ENCODE measurements at regions not wholly inside any gene's neighbourhood (a gene's known extent, or its start where the extent isn't known, plus 50 kb on each side); places are given as distances from the start of the nearest gene placed in this dataset.

DNA sequence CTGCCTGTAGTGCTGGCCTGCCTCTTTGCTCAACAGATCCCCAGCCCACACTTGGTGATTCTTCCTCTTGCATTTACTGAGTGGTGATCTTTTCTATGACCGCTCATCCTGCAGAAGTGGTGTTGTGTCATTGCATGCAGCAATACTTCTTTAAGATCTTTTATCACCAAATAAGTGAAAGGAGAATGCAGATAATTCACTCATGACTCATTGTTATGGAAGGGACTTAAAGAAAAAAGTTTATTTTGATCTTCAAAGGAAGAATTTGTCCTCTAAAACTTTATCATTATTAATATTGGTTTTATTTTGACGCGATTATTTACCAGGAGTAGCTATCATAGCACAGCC, 489.1 kb upstream of the CELF2 start:
- FAIRE-seq: no peak

DNA sequence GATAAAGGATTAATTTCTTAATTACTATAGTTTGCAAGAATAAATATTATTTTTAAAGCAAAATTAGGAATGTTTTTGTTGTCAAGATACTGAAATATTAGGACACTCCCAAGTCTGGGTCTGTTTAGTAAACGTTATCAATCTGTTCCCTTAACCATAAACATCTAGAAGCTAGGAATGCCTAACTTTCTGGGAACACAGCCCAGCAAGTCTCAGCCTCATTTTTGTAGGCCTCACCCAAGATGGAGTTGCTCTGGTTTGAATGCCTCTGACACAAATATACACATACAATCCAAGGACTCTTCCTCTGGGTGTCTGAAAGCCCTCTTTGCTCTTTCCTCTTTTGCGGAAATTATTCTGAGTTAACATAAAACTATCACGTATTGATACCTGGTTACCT, 487.4 kb upstream of the CELF2 start:
- no peak for FAIRE-seq

DNA sequence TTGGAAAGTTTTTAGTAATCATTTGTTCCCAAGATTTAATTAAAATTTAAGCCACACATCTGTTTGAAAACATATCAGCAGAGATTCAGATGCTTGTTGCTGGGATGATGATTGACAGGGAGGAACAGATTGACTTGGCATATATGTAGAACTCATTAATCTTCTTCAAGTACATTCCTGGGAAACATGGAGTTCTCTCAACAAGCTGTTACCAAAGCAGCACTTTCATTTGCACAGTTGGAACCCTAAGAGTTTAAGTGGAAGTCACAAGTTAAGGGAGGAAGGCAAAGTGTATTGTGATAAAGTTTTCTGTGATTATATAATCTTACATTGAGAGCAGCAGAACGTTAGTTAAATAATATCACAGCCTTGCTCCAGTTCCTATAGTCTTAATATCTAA, 485.4 kb upstream of the CELF2 start:
- FAIRE-seq: no peak

DNA sequence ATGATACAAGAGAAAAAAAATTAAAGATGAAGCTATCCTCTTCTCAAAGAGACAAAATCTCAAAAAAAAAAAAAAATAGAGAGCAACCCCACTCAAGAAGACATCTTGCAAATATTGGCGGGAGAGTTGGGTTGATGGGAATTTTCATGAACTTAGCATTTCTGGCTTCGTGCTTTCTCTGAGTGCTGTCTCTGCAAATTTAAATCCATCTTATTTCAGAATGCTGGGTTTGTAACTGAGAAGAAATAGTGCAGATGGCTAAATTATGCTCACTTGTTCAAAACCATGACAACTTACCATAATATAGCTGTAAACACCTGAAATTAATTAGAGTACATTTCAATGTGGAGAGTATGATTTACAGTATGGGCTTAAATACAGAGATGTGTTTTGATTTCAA, 484.8 kb upstream of the CELF2 start:
- no peak for FAIRE-seq

DNA sequence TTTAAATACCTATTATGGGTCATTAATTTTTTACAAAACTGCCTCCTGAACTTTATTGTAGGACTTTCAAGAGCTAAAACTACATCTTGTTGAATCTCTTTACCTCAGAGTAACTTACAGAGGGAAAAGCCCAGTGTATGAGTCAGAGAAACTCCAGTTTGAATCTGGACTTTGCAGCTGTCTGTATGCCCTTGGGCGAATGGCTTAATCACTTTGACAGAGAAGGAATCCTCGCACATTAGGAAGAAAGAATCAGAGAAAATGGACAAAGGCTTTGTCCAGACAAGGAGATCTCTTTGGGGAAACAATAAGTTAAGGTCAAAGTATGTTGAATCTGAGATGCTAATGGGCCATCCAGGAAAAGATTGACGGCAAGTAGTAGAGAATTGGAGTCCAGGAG, 484.2 kb upstream of the CELF2 start:
- no peak for FAIRE-seq

DNA sequence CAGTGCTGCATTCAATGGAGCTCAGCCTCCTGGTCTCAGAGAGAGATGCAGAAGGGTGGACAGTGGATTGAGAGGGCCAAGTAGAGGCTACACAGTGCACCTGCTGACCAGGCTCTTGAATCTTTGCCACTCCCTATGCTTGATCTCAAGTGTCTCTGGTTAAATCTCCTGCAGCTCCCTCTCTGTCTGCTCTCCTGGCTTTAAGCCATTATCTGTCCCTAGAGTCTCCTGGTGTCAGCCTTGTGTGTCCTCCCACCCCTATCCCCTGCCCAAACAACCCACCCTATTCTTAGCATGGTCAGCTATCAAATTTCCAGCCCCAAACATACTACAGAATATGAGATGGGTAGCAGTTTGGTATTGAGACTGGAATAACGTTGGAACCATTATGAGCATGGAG, 479.3 kb upstream of the CELF2 start:
- no peak for FAIRE-seq

DNA sequence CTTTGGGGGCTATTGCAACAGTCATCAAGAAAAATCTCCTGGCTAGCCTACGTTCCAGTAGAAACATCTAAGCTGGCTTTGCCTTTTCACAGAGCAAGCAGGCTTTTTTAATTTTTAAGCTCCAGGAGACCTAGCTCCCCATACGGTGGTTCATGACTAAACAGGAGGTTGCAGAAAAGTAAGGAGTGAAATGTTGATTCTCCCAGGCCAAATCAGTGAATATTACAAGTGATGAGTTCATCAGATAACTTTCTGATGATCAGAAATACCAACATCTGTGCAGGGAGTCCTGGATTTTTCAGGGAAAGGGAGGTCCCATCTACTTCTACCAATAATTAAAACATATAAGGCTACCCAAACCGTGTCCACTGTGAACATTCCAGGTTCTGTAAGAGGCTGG, 477.3 kb upstream of the CELF2 start:
- FAIRE-seq: no peak

DNA sequence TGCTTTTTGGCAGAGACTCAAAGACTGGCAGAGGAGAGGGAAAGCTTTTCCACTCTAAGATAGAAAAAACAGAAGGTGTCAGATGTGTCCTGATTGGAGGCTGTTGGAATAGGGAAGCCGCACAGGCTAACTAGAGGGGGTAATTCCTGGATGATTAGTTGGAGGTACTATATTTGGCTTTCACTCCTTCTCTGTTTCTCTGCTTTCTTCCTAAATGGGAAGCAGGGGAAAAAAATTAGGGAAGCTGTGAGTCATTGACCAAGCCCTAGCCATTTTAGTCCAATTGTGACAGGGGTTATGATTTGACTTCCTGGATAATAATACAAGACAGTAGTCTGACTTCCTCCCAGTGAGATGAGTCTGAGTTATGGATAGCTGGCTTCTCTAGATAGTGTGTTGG, 475.2 kb upstream of the CELF2 start:
- no peak for FAIRE-seq

DNA sequence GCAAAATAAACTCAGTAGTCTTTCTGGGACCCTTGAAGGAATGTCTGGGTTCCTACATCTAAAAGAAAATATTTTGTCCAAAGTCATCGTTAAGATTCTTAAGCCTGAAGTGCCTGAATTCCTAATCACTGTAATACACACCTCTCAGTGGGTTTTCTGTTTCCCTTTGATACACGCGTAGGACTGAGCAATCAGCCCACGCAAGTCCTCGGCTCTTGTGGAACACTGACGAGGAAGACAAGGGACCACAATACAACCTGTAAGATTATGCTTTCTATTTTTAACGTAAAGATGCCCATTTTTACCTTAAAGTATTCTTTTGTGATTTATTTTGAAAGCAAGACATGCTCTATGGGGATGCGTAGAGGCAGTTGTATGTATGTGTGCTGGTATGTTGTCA, 472.8 kb upstream of the CELF2 start:
- no peak for FAIRE-seq

DNA sequence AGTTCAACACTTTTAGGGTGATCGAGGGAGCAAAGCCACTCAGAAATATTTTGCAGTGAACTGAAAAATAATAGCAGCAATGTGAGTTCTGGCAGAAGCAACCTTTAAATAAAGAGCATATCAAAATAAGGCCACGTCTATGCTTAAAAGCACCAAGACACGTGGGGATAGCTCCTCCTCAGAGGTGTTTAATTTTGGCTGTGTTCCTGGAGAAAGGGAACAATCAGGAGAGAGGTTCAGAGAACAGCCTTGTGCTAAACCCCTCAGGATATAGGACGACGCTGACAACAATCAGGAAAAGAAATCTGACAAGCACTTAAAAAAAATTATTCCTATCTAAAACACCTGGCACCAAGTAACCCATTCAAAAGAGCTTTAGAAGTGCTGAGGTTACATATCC, 471.9 kb upstream of the CELF2 start:
- no peak for FAIRE-seq

DNA sequence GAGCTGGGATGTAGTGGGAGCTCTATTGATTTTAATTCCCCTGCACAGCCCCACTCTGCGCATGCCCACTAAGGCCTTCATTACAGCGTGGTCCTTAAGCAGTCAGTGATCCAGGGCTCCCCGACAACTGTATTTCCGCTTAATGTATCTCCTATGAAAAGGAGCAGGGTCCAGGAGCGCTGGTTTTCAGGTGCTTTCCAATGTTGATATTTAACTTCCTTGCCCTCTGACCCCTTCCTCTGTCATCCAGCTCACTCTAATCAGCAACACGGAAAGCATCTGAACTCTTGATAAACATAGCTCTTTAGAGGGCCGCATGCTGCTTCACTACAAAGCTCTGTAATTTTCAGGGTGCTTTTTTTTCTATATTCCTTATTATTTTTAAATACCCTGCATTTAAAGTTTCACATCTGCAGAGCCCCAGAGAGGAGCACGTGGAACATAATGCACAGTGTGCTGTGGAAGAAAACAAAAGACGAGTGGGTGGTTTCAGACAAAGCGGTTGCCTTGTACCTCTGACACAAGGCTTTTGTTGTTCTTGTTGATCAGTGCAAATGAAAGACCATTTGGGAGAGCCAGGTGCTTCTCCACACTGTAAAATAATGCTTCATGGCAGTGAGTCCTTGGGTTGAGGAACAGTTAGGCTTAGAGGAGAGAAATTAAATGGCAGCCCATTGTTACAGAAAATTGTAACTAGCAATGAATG, 465.9 kb upstream of the CELF2 start:
- no peak for FAIRE-seq

DNA sequence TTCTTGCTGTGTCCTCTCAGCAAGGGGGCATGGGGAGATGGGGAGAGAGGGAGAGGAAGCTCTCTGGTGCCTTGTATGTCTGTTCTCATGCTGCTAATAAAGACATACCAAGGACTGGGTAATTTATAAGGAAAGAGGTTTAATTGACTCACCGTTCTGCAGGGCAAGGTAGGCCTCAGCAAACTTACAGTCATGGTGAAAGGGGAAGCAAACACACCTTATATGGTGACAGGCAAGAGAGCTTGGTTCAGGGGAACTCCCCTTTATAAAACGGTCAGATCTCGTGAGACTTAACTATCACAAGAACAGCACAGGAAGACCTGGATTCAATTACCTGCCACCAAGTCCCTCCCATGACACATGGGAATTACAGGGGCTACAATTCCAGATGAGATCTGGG, 464.7 kb upstream of the CELF2 start:
- FAIRE-seq: no peak

DNA sequence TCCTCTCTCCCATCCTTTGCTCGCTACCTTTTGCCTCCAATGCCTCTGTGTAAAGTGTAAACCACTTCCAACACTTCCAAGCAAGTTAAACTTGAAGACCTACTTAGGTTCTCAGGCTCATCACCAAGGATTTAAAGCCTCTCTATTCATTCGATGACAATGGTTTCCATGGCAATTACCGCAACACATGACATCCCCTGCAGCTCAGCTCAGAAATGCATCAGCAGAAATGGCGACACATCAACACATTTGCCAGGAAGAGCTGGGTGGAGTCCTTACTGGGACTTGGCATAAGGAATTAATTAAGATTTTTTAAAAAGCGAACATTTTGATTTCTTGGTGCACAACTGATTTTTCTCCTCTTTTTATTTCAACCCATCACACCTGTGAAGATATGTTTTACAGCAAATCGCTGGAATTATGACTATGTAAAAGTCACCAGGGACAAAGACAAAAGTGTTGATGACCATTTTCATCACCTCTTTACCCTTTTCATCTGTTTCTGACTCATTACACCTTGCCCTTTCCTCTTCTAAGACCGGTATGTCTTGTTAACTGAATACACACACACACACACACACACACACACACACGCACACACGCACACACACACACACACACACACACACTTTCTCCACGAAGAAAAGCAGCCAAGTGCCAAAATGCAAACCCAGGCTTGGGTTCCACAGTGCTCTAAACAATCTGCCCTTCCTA, 453.4 kb upstream of the CELF2 start:
- FAIRE-seq: no peak

DNA sequence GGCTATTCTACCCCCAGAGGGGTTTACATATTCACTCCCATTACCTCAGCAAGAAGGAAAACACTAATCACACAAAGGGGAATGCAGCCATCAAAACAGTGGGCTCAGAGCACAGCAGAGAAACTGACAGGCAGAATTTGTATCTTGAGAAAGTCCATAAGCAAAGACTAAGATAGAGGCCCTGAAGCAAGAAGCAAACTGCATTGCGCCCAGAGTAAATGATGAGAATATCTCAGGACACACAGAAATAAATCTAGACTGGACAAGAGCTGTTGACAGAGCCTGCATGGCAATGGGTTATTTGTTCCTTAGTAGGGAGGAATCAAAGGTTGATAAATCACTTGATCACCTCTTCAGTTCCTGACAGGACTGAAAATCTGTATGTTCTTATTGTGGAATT, 440.7 kb upstream of the CELF2 start:
- FAIRE-seq: no peak

DNA sequence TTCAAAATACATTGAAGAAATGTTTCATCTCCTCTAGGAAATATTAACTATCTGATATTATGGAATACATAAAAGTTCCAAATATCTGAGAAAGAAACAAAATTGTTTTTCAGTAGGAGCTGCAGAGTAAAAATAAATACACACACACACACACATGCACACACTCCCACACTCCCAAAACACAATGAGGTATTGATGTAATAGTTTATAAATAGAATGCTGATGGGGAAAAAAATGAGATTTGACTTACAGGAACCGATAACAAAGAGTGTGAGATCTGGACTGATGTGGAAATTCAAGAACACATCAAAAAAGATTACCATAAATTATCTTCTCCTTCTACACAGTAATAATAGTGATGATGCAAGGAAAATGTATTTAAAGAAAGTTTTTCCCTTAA, 438.0 kb upstream of the CELF2 start:
- FAIRE-seq: no peak

DNA sequence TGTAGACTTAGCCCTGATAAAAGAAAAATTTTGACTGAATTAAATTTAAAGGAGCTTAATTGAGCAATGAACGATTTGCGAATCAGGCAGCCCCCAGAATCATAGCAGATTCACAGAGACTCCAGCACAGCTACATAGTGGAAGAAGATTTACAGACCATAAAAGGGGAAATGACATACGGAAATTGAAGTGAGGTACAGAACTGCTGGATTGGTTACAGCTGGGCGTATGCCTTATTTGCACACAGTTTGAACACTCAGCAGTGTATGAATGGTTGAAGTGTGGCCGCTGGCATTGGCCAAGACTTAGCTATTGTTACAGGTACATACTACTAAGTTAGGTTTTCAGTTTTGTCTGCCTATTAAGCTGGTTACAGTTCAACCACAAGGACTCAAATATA, 433.5 kb upstream of the CELF2 start:
- FAIRE-seq: no peak

DNA sequence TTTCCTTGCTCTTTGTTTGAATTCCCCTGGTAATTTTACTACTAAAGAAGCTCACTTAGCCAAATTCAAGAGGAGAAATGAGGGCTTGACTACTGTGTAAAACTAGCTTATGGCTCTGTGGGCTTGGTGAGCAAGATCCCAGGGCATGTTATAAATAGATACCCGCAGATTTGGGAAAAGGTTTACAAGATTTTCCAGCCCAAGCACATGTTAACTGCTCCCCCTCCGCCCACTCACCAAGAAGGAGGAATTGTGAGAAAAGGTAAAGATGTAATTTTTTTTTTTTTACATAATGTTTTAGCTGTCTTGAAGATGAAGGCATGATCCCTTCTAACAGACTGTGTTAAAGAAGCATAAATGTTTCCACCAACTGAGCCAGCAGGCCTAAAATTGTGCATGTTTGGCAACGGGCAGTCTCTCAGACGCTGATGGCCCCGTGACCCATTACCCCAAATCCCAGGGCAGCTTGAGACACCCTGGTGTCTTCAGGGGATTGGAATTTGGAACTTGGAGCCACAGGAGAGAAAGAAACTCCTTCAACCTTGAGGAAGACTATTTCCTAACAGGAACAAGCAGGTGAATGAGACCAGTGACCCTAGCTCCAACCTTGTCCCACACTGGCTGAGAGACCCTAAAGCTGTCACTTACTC, 429.8 kb upstream of the CELF2 start:
- FAIRE-seq: no peak

DNA sequence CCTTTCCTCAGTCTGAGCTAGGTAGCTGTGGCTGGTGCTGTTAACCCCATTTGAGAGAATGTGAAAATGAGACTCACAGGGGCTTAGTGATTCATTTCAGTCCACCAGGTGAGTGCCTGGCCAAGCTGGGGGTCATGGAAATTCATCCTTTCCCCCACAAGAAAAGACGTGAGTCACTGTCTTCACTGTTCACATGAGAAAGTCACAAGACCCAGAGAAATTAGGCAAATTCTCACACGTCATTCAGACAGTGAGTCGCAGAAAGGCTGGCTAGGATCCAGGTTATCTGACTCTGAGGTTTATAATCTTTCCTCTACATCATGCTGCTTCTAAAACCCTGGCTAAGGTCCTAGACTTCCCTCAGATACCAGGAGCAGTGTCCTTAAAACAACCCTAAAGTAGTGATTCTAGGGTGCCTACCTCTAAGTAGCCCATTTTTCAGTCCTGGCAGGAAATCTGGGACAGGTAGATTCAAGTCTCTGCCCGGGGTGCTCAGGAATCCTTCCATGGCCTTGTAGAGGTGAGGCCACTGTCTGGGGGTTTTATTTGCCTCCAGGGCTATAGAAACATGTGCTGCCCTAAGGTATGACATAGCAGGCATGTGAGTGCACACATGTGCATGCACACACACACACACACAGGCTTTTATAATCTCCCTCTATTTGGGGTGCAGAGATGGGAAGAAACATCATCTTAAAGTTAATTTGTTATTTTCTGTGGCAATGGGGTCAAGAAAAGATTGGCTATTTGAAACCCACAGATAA, 427.9 kb upstream of the CELF2 start:
- FAIRE-seq: no peak

DNA sequence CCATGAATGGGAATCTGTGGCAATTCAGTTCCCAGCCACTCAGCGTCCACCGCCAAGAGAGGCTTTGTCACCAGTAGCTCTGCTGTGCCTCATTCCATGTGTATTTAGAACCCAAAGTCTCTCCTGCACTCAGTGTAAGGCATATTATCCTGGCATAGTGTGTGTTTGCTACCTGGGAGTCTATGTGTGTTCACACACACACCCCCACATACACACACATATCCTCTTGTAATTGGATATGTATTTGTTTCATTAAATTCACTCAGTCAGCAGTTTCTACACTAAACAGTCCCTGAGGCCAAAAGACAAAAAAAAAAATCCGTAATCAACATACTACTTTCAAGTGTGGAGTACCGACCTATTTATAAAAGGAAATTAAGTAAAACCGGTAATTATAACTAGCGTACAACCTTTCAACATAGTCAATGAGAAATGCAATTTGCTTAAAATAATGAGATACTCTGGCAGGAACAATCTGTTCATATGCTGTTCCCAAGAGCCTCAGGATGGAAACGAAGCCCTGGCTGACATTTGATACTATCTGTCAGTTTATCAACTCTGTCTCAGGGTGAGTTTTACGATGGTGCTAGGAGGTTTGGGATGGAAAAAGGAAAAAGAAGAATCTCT, 425.8 kb upstream of the CELF2 start:
- FAIRE-seq: no peak

DNA sequence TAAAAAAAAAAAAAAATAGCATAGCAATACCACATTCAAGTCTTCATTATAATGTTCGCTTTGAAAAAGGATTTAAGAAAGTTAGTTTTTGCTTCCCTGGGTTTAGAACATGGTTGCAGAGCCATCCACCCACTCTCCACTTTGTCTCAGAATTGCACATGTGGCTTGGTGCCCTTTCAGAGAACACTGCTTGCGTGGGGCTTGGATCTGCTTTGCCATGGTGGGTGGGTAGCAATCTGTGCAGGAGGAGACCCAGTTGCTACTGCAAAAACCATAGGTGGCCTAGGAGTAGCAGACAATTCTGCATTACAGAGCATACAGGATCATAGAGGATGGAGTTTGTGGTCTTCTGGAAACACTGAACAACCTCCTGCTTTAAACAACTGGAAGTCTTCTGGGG, 421.4 kb upstream of the CELF2 start:
- no peak for FAIRE-seq

DNA sequence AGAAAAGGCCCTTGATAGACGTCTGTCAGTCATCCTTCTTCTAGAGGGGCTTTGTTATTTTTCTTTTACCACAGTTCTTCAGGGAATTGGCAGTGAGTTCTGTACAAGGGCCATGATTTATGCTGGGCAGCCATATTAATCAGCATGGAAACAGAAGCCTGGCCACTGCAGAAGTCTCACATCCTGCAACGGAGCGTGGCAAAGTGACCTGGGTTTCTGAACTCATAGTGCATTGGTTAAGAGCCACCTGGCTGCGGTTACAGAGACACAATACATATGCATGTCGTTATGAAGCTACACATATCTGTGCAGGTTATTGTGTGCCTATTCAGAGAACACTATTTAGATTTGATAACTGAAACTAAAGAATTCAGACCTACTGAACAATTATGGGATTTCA, 419.4 kb upstream of the CELF2 start:
- FAIRE-seq: no peak

DNA sequence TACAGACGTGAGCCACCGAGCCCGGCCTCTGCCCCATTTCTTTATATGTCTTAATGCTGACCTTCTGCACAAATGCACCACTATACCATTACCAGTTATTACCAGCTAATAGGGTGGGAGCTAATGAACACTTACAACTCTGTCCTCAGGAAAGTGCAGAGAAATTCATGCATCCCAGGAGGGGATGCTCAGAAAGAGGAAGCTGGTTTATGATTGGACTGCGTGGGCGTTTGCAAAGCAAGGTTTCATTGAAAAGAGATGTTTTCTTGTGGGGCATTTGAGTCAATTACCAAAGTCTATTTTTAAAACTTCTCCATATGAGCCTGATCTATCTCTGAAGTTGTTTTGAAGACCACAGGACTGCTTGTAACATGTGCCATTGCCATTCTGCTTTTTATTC, 417.7 kb upstream of the CELF2 start:
- FAIRE-seq: no peak

DNA sequence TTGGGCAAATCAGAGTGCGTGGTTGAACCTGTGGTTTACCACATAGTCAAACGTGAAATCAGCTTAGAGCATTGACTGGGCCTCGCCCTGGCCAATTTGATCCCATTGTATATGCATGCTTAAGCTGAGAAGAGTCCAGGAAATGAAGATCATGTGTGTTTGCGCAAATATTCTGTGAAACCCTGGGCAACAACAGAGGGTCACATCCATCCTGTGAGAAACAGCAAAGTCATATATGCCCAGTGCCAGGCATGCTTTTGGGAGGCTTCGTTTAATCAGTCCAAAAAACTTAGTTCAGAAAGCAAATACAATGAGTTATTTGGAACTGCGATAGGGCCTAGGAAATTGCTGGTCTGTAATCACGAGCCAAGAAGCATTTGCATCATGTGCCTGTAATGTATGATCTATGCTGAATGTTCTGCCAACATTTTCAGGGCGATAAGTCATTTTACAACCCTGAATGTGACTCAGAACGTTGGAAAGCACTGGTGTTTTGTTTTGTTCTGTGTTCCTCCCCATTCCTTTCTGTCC, 412.1 kb upstream of the CELF2 start:
- no peak for FAIRE-seq

Data from G401.6 (cell line).